Esophagus squamous epithelium (tissue), 5 donors: ENCODE measurements at regions not wholly inside any gene's neighbourhood (a gene's known extent, or its start where the extent isn't known, plus 50 kb on each side); places are given as distances from the start of the nearest gene placed in this dataset.

Experiments
- DNase-seq: peaks from one replicate; lab custom pipeline; 2025; lab: John Stamatoyannopoulos, UW
- H3K27ac ChIP-seq, 4 donors: fragments of 200-600 bp; sonication (generic); one replicate each; pipeline ENCODE4 v1.5.1; 2016 to 2019; ENCODE audit warnings: mild to moderate bottlenecking in 1 of 4
- H3K27me3 ChIP-seq, 4 donors: fragments of 200-600 bp; sonication (generic); 1 replicate in 3 of 4; 2 replicates in 1 of 4; pipeline versions ENCODE4 v1.5.1 to v1.6.0; 2017 to 2021; ENCODE audit warnings: antibody characterized with exemption in 1 of 4
- H3K36me3 ChIP-seq, 3 donors: fragments of 200-600 bp; sonication (generic); one replicate each; pipeline ENCODE4 v1.5.1; 2016 to 2019
- H3K4me1 ChIP-seq, 3 donors: fragments of 200-600 bp; sonication (generic); one replicate each; pipeline ENCODE4 v1.5.1; 2017 to 2019
- H3K4me3 ChIP-seq, 4 donors: fragments of 200-600 bp; sonication (generic); 1 replicate in 3 of 4; 2 replicates in 1 of 4; pipeline ENCODE4 v1.5.1; 2016 to 2019; ENCODE audit warnings: mild to moderate bottlenecking in 2 of 4, moderate library complexity in 1 of 4
- H3K9me3 ChIP-seq, 3 donors: fragments of 200-600 bp; sonication (generic); one replicate each; pipeline ENCODE4 v1.5.1; 2016 to 2019
- CTCF ChIP-seq, 6 experiments: fragments of 450-650 bp in 4 of 6; fragments of 200-600 bp in 2 of 6; sonication (generic) in 2 of 6; IDR thresholded peaks; one replicate each; pipeline ENCODE4 v1.5.1; 2016 to 2019; ENCODE audit warnings: antibody characterized with exemption in 6 of 6, mild to moderate bottlenecking in 4 of 6, moderate library complexity in 4 of 6
- POLR2A ChIP-seq, 4 donors: fragments of 450-650 bp; IDR thresholded peaks; one replicate each; pipeline ENCODE4 v1.6.1; 2017; ENCODE audit warnings: antibody characterized with exemption in 4 of 4, mild to moderate bottlenecking in 4 of 4, moderate library complexity in 3 of 4
- WGBS, 2 donors: methylation state at CpG; one replicate each; pipeline ENCODE4 v1.1.5; 2018; 5-methylcytosine and 5-hydroxymethylcytosine counted together
- intact Hi-C: fragments of 100-400 bp; cut with DNase I; formaldehyde crosslinking; loops from one replicate; pipeline ENCODE4 v1.15.0; 2022
- donor health status: DM: yes; HTN: yes; CAD: no.

DNA sequence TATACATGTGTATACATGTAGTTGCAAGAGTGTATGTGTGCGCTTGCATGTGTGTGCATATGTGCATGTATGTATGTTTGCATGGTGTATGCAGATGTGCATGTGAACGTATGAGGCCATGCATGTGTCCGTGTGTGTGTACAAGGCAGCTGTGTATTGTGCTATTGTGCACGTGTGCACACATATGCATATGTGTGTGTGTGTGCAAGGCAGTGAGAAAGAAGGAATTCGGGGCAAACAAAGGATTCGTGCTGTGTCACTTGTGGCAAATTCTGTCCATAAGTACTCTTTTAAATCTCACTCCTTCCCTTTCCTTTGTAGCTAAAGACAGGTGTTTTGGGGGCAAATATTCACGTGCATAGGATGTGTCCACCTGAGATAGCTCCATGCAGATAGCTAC lies 227.1 kb downstream of the VRK1 start:
- 76 to 84% methylated on average over 7 of the region's 7 CpGs for whole genome bisulfite sequencing, 2 donors
- intact Hi-C loops: no loop called here

DNA sequence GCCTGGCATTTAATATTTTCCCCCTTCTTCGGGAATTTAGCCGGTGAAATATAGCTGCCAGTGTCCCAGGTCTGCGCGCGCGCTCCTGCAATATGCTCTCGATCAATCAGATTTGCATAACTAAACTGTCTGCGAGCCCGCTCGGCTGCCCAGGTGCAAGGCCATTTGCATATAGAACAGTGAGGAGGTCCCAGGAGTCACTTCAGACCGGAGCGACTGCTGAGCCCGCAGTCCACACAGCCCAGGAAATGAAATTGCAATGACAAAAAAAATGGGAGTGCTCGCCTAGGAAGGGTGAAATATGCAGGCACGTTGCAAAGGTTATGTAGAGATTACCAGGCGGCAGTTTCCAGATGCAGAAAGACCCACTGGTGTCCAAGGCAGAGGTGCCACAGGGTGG lies 228.5 kb downstream of the VRK1 start:
- Histone ChIP-seq H3K4me3 (no peak overlapping the region), H3K27ac (no peak overlapping the region), H3K36me3 (no peaks in the 10 kb centered on the region), H3K9me3 (no peaks in the 10 kb centered on the region), H3K27me3 (peaks cover 0 to 45% (median 0%) of the 10 kb centered on the region in 4 donors), H3K4me1 (no peaks in the 10 kb centered on the region)
- no peak for DNase-seq
- TF ChIP-seq CTCF (IDR thresholded peaks at IDR 0.05): no peak
- TF ChIP-seq POLR2A (IDR thresholded peaks at IDR 0.05): no peak
- 57 to 67% methylated on average over 13 to 15 of the region's 16 CpGs for WGBS, 2 donors
- intact Hi-C loops: no loop called here

More for the DNA sequence above, 227.1 kb downstream of the VRK1 start:
- Histone ChIP-seq H3K4me1 (no peaks in the 10 kb centered on the region), H3K27me3 (peaks cover 0 to 42% (median 0%) of the 10 kb centered on the region in 4 donors), H3K9me3 (no peaks in the 10 kb centered on the region), H3K36me3 (no peaks in the 10 kb centered on the region), H3K27ac (no peak overlapping the region), H3K4me3 (no peak overlapping the region)
- DNase-seq: no peak
- TF ChIP-seq POLR2A (IDR thresholded peaks at IDR 0.05) (no peak), CTCF (IDR thresholded peaks at IDR 0.05) (no peak)

GRCh38 chr14:97027256-97027999 lies 230.2 kb downstream of the VRK1 start:
- intact Hi-C loops: no loop called here
- Histone ChIP-seq H3K27ac (no peak overlapping the region), H3K27me3 (peaks cover 0 to 62% (median 0%) of the 10 kb centered on the region in 4 donors), H3K4me3 (no peak overlapping the region), H3K36me3 (no peaks in the 10 kb centered on the region), H3K9me3 (no peaks in the 10 kb centered on the region), H3K4me1 (no peaks in the 10 kb centered on the region)
- TF ChIP-seq POLR2A (IDR thresholded peaks at IDR 0.05) (no peak), CTCF (IDR thresholded peaks at IDR 0.05) (no peak)
- 52 to 79% methylated on average over 6 to 12 of the region's 12 CpGs for WGBS, 2 donors
- no peak for DNase-seq

DNA sequence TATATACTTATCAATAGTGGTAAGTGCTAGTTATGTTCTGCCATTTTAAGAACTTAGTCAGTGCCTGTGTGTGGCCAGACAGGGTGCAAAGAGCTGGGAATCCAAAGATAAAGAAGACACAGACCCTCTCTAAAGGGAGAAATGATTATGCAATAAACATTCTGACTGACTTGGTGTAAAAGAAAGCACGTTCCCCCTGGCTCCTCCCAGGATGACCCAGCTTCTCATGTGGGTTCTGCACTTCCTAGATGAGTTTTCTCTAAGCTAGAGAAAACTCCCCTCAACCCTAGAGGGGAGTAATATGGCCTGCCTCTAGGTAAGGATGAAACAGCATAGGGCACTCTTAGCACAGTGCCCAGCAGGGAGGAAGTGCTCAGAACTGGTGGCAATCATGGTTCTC lies 231.2 kb downstream of the VRK1 start:
- Histone ChIP-seq H3K4me1 (peaks cover 0 to 7% (median 2%) of the 10 kb centered on the region in 3 donors), H3K27me3 (peaks cover 0 to 71% (median 1%) of the 10 kb centered on the region in 4 donors), H3K36me3 (no peaks in the 10 kb centered on the region), H3K9me3 (no peaks in the 10 kb centered on the region), H3K27ac (no peak overlapping the region), H3K4me3 (no peak overlapping the region)
- WGBS, 2 donors: 0 to 25% methylated on average over 1 of the region's 1 CpG
- no peak for DNase-seq
- TF ChIP-seq POLR2A (IDR thresholded peaks at IDR 0.05) (no peak), CTCF (IDR thresholded peaks at IDR 0.05) (no peak)
- intact Hi-C loops: no loop called here

GRCh38 chr14:97029800-97030199 lies 232.6 kb downstream of the VRK1 start:
- Histone ChIP-seq H3K27me3 (peaks cover 0 to 73% (median 1%) of the 10 kb centered on the region in 4 donors), H3K4me3 (no peak overlapping the region), H3K27ac (no peak overlapping the region), H3K4me1 (peaks cover 0 to 11% (median 3%) of the 10 kb centered on the region in 3 donors), H3K9me3 (no peaks in the 10 kb centered on the region), H3K36me3 (no peaks in the 10 kb centered on the region)
- no peak for DNase-seq
- intact Hi-C loops: no loop called here
- no peak for TF ChIP-seq POLR2A (IDR thresholded peaks at IDR 0.05)
- no peak for TF ChIP-seq CTCF (IDR thresholded peaks at IDR 0.05)
- 94 to 100% methylated on average over 2 of the region's 2 CpGs for WGBS, 2 donors
